A673 (cell line): ENCODE measurements at regions not wholly inside any gene's neighbourhood (a gene's known extent, or its start where the extent isn't known, plus 50 kb on each side); places are given as distances from the start of the nearest gene placed in this dataset.

Experiments
- BruUV-seq: library from RNA; stranded (reverse); fragments of 400-500 nt; replicated peaks from 2 replicates; lab custom pipeline; 2021; lab: Mats Ljungman, UMichigan
- CTCF ChIA-PET: fragments of 300-600 bp; sonication (Branson Sonifier 250); formaldehyde crosslinking; loops from one replicate; lab custom pipeline; 2022; ENCODE audit warnings: antibody characterized with exemption; lab: Charles Lee
- POLR2A ChIA-PET: fragments of 300-600 bp; sonication (Branson Sonifier 250); formaldehyde crosslinking; loops from one replicate; lab custom pipeline; 2022; ENCODE audit warnings: antibody characterized with exemption; ENCODE audit not compliant: low non-redundant PET; lab: Charles Lee
- DNase-seq: peaks from one replicate; pipeline ENCODE4 v3.0.0-alpha.2; 2015; ENCODE audit warnings: low spot score
- H3K27ac ChIP-seq: fragments of 200-600 bp; sonication (generic); 2 replicates; pipeline ENCODE4 v1.5.1; 2016; ENCODE audit warnings: mixed run types, low read depth, mild to moderate bottlenecking, mixed read lengths, antibody characterized with exemption, low read length; ENCODE audit not compliant: poor library complexity, severe bottlenecking
- H3K27me3 ChIP-seq: fragments of 200-600 bp; sonication (generic); replicated peaks from 2 replicates; pipeline ENCODE4 v1.6.1; 2017; ENCODE audit warnings: mixed run types, low read depth, mild to moderate bottlenecking, mixed read lengths, antibody characterized with exemption, low read length; ENCODE audit not compliant: insufficient read depth, poor library complexity
- H3K36me3 ChIP-seq: fragments of 200-600 bp; sonication (generic); 2 replicates; pipeline ENCODE4 v1.6.1; 2016; ENCODE audit warnings: mixed run types, mild to moderate bottlenecking, mixed read lengths, antibody characterized with exemption, low read length; ENCODE audit not compliant: insufficient read depth, poor library complexity, severe bottlenecking
- H3K4me1 ChIP-seq: fragments of 200-600 bp; sonication (generic); 2 replicates; pipeline ENCODE4 v1.6.1; 2017; ENCODE audit warnings: mixed run types, mild to moderate bottlenecking, mixed read lengths, antibody characterized with exemption, low read length; ENCODE audit not compliant: insufficient read depth, poor library complexity, severe bottlenecking
- H3K4me3 ChIP-seq: fragments of 200-600 bp; sonication (generic); 2 replicates; pipeline ENCODE4 v1.5.1; 2016; ENCODE audit warnings: low read depth, mixed run types, mild to moderate bottlenecking, mixed read lengths, low read length; ENCODE audit not compliant: poor library complexity, severe bottlenecking
- H3K9me3 ChIP-seq: fragments of 200-600 bp; sonication (generic); 2 replicates; pipeline ENCODE4 v1.6.1; 2016; ENCODE audit warnings: mixed run types, low read depth, mild to moderate bottlenecking, mixed read lengths, antibody characterized with exemption, low read length; ENCODE audit not compliant: poor library complexity, severe bottlenecking
- CTCF ChIP-seq: fragments of 300-800, 200-600 bp; sonication (generic); conservative IDR thresholded peaks from 2 replicates; pipeline ENCODE4 v1.5.1; 2017; ENCODE audit warnings: low read depth, mild to moderate bottlenecking, antibody characterized with exemption, low read length, moderate library complexity, mixed read lengths
- EZH2 ChIP-seq: fragments of 200-600 bp; sonication (generic); IDR thresholded peaks from 2 replicates; pipeline ENCODE4 v1.6.1; 2017; ENCODE audit warnings: borderline replicate concordance, low read depth, mild to moderate bottlenecking, mixed read lengths, antibody characterized with exemption, low read length; ENCODE audit not compliant: poor library complexity, severe bottlenecking
- intact Hi-C: fragments of 100-400 bp; cut with micrococcal nuclease; formaldehyde crosslinking; loops from one replicate; pipeline ENCODE4 v1.10.0; 2022; ENCODE audit not compliant: unreplicated experiment

GRCh38 chr2:47688561-47688960 is 94.4 kb upstream of the MSH6 start:
- no peak overlapping the region for H3K27ac ChIP-seq
- intact Hi-C loops, result no loop called here
- no peak overlapping the region for H3K4me3 ChIP-seq
- H3K27me3 ChIP-seq, result no peaks in the 10 kb centered on the region
- no peaks in the 10 kb centered on the region for H3K4me1 ChIP-seq
- TF ChIP-seq EZH2 (no peak), CTCF (no peak)
- BruUV-seq, result no TSS peak
- no peaks in the 10 kb centered on the region for H3K9me3 ChIP-seq
- ChIA-PET CTCF (no interaction called here), POLR2A (no interaction called here)
- no peaks in the 10 kb centered on the region for H3K36me3 ChIP-seq
- DNase-seq, result peak; percentile 14

DNA sequence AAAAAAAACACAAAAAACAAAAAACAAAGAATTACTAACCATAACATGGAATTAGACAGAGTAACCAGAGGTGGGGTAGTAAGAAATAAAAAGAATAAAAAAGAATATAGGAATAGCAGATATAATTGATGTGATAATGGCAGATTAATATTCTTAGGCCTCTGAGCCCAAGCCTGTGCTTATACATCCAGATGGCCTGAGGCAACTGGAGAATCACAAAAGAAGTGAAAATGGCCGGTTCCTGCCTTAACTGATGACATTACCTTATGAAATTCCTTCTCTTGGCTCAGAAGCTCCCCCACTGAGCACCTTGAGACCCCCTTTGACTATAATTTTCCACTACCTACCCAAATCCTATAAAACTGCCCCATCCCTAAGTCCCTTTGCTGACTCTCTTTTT is 95.1 kb upstream of the MSH6 start:
- TF ChIP-seq CTCF (no peak), EZH2 (no peak)
- ChIA-PET POLR2A (no interaction called here), CTCF (no interaction called here)

DNA sequence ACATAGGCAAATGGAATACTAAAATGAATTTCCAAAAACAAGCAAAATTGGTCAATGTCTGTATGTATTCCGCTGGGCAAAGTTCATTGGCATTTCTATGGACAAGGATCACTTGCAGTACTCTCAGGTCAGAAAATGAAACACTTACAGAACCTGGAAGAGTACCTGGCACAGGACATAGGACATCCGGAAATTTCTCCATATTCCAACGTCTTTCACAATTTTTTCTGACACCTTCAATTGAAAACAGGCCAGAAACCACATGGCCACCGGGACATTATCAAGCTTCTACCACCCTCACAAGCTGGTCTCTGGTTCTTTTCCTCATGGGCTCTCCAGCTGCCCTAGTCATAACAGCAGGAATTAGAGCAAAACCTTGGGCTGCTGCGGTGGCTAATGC is 96.9 kb upstream of the MSH6 start:
- intact Hi-C loops, result no loop called here
- DNase-seq, result no peak
- POLR2A ChIA-PET, result no interaction called here
- no peak for TF ChIP-seq EZH2
- no peak for TF ChIP-seq CTCF
- CTCF ChIA-PET, result no interaction called here
- Histone ChIP-seq H3K4me3 (no peak overlapping the region), H3K36me3 (no peaks in the 10 kb centered on the region), H3K27me3 (no peaks in the 10 kb centered on the region), H3K9me3 (no peaks in the 10 kb centered on the region), H3K4me1 (no peaks in the 10 kb centered on the region), H3K27ac (no peak overlapping the region)
- BruUV-seq, result no TSS peak

More for the DNA sequence above, 95.1 kb upstream of the MSH6 start:
- Histone ChIP-seq H3K4me3 (no peak overlapping the region), H3K9me3 (no peaks in the 10 kb centered on the region), H3K36me3 (no peaks in the 10 kb centered on the region), H3K27ac (no peak overlapping the region), H3K27me3 (no peaks in the 10 kb centered on the region), H3K4me1 (no peaks in the 10 kb centered on the region)
- DNase-seq, result no peak
- no TSS peak for BruUV-seq
- intact Hi-C loops, result no loop called here
